ENCODE measurements at regions not wholly inside any gene's neighbourhood (a gene's known extent, or its start where the extent isn't known, plus 50 kb on each side); places are given as distances from the start of the nearest gene placed in this dataset.

- no peaks in the 10 kb centered on the region for H3K9me3 Mint-ChIP-seq
- no peak for DNase-seq
- TF ChIP-seq CTCF (IDR thresholded peaks at IDR 0.05) = no peak
- no peaks in the 10 kb centered on the region for H3K36me3 Mint-ChIP-seq (ENCODE audit: low read depth)
- peaks cover 6% of the 10 kb centered on the region for H3K27me3 Mint-ChIP-seq (ENCODE audit: insufficient read depth)
- H3K27ac Mint-ChIP-seq = no peak overlapping the region
- no peak overlapping the region for H3K4me3 Mint-ChIP-seq
- no peaks in the 10 kb centered on the region for H3K4me1 Mint-ChIP-seq (ENCODE audit: low read depth)
Measured at GRCh38 chr13:76489274-76489673, 396.9 kb downstream of the KCTD12 start.

- Mint-ChIP-seq H3K36me3 (ENCODE audit: low read depth) (no peaks in the 10 kb centered on the region), H3K27me3 (ENCODE audit: insufficient read depth) (peaks cover 6% of the 10 kb centered on the region), H3K27ac (no peak overlapping the region), H3K4me3 (no peak overlapping the region), H3K4me1 (ENCODE audit: low read depth) (no peaks in the 10 kb centered on the region), H3K9me3 (no peaks in the 10 kb centered on the region)
- DNase-seq = no peak
- no peak for TF ChIP-seq CTCF (IDR thresholded peaks at IDR 0.05)
Measured at GRCh38 chr13:76481738-76482137, 404.5 kb downstream of the KCTD12 start.

GRCh38 chr13:76474966-76475365 lies 411.2 kb downstream of the KCTD12 start:
- H3K27ac Mint-ChIP-seq = no peak overlapping the region
- TF ChIP-seq CTCF (IDR thresholded peaks at IDR 0.05) = no peak
- no peaks in the 10 kb centered on the region for H3K9me3 Mint-ChIP-seq
- DNase-seq = no peak
- H3K4me3 Mint-ChIP-seq = no peak overlapping the region
- no peaks in the 10 kb centered on the region for H3K4me1 Mint-ChIP-seq (ENCODE audit: low read depth)
- peaks cover 4% of the 10 kb centered on the region; the same call in 1 of the 2 replicates for H3K27me3 Mint-ChIP-seq (ENCODE audit: insufficient read depth)
- H3K36me3 Mint-ChIP-seq (ENCODE audit: low read depth) = no peaks in the 10 kb centered on the region

GRCh38 chr13:76474356-76474755 lies 411.8 kb downstream of the KCTD12 start:
- Mint-ChIP-seq H3K4me1 (ENCODE audit: low read depth) (no peaks in the 10 kb centered on the region), H3K9me3 (no peaks in the 10 kb centered on the region), H3K4me3 (no peak overlapping the region), H3K27me3 (ENCODE audit: insufficient read depth) (peaks cover 4% of the 10 kb centered on the region; the same call in 1 of the 2 replicates), H3K27ac (no peak overlapping the region), H3K36me3 (ENCODE audit: low read depth) (no peaks in the 10 kb centered on the region)
- no peak for DNase-seq
- TF ChIP-seq CTCF (IDR thresholded peaks at IDR 0.05) = no peak

- DNase-seq = peak; percentile 64
- peaks cover 4% of the 10 kb centered on the region for H3K27me3 Mint-ChIP-seq (ENCODE audit: insufficient read depth)
- H3K4me3 Mint-ChIP-seq = no peak overlapping the region
- no peak overlapping the region for H3K27ac Mint-ChIP-seq
- no peaks in the 10 kb centered on the region for H3K36me3 Mint-ChIP-seq (ENCODE audit: low read depth)
- no peaks in the 10 kb centered on the region for H3K9me3 Mint-ChIP-seq
- TF ChIP-seq CTCF (IDR thresholded peaks at IDR 0.05) = peak; percentile 95
- no peaks in the 10 kb centered on the region for H3K4me1 Mint-ChIP-seq (ENCODE audit: low read depth)
Measured at GRCh38 chr13:76473552-76474134, 412.6 kb downstream of the KCTD12 start.

GRCh38 chr13:76472916-76473315 lies 413.3 kb downstream of the KCTD12 start:
- peaks cover 4% of the 10 kb centered on the region for H3K27me3 Mint-ChIP-seq (ENCODE audit: insufficient read depth)
- no peak for TF ChIP-seq CTCF (IDR thresholded peaks at IDR 0.05)
- H3K9me3 Mint-ChIP-seq = no peaks in the 10 kb centered on the region
- no peak for DNase-seq
- no peaks in the 10 kb centered on the region for H3K4me1 Mint-ChIP-seq (ENCODE audit: low read depth)
- no peaks in the 10 kb centered on the region for H3K36me3 Mint-ChIP-seq (ENCODE audit: low read depth)
- H3K4me3 Mint-ChIP-seq = no peak overlapping the region
- H3K27ac Mint-ChIP-seq = no peak overlapping the region
